ENCODE measurements at regions not wholly inside any gene's neighbourhood (a gene's known extent, or its start where the extent isn't known, plus 50 kb on each side); places are given as distances from the start of the nearest gene placed in this dataset.

DNA sequence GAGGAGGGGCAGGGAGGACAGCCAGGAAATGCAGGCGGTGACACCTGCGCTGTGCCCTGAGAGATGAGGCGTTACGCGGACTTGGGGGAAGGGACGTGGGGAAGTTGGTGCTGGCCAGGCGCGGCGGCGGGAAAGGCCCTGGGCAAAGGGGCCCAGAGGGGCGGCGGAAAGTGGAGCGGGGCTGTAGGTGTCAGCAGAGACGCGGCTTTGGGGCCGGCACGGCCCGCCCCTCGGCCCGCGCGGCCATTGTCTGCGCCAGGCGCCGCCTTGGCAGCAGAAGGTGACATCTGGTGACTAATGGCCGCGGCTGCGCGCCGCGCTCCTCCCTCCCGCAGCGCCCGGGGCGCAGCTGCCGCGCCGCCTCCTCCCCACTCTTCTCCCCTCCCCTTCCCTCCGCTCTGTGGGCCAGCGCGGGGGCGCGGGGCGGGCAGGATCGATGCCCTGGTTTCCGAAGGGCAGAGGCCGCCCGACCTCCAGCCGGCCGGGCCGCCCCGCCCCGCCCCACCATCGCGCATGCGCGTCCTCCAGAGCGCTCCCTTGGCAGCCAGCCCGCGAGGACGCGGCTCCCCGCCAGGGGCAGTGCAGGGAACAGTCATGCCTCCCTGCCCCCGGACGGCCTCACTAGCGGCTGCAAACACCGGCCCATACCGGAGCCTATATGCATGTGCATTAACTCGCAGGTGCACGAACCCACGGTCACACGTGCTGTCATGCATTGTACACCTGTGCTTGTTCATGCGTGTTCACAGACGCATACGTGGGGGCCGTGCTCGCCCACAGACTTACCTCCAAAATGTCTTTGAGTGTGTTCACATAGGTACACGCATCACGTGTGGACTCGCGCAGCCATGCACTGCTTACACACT lies 269.6 kb downstream of the RPS24 start:
- peaks cover 5 to 7% (median 5%) of the 10 kb centered on the region in 3 donors for H3K27me3 Mint-ChIP-seq (ENCODE audit: low read depth in 3 of 3)
- DNase-seq = peak; percentile 95 to 97 (median 96)
- H3K9me3 Mint-ChIP-seq = no peaks in the 10 kb centered on the region
- no peaks in the 10 kb centered on the region for H3K36me3 Mint-ChIP-seq
- peaks cover 21 to 40% of the 10 kb centered on the region in 2 donors for H3K4me1 Mint-ChIP-seq
- peak overlapping the region; percentile 97 to 98 (median 98) for H3K27ac Mint-ChIP-seq
- peak overlapping the region; percentile 92 to 97 (median 94) for H3K4me3 Mint-ChIP-seq

DNA sequence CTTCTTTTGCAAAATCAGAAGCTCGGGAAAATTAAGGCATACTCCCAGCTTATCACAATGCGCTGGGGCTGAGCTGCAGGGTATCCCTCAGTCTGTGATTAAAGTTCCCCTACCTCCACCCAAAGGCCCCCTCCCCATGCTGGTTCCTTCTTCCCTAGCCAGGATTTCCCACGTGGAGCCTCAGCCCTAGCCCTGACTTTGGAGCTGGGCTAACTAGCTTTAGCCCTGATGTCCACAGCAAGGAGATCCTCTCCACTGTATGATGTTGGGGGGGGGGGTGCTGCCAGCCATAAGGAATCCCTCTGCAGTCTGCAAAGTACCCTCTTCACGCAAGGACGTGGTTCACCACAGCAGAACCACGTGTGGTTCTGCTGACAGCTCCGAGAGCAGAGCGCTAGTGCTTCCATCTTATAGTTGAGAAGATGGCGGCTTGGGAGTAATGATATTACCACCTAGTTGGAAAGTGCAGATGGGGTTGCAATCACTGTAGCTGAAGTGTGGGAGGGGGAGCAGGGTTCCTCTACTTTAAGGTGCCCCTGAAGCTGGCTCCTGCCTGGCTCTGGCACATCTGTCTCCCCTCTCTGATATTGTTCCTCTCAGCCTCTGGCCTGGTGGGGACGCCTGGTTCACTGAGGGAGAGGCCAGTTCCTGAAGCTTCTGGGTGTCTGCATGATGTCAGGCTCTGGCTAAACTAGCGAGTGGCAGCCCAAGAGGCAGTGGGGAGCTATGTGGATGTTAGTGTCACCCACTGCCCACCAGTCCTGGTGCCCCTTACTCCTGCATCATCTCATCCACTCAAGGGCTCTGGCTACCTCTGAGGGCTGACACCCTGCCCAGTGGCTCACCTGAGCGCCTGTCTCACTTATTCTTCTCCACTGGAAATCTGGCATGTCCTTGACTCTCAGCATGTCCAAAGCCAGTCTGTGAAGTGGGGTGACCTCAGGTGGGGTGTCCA lies 270.7 kb downstream of the RPS24 start:
- H3K27me3 Mint-ChIP-seq (ENCODE audit: low read depth in 3 of 3) = peaks cover 3 to 5% (median 5%) of the 10 kb centered on the region in 3 donors
- H3K4me1 Mint-ChIP-seq = peaks cover 21 to 40% of the 10 kb centered on the region in 2 donors
- DNase-seq = no peak
- H3K4me3 Mint-ChIP-seq = peak overlapping the region in 4 of 5 donors; percentile 5 to 94 (median 36)
- H3K9me3 Mint-ChIP-seq = no peaks in the 10 kb centered on the region
- peak overlapping the region in 2 of 6 donors; percentile 50 to 65 for H3K27ac Mint-ChIP-seq
- no peaks in the 10 kb centered on the region for H3K36me3 Mint-ChIP-seq

DNA sequence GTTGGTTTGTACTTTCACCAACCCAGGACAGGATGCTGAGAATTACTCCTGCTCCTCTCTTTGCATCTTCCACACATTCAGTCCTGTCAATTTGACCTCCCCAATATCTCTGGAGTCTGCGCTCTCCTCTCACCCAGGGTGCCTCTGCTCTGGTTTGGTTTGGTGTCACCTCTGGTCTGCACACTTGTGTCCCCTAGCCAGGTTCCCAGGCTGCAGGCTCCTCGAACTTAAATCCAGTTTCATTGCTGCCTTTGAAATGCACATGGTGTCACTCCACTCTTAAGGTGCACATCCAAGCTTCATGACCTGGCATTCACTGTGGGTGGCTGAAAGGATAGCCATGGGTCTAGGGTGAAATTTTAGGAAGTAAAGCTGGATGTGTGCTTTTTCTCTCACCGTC lies 271.6 kb downstream of the RPS24 start:
- Mint-ChIP-seq H3K27me3 (ENCODE audit: low read depth in 3 of 3) (peaks cover 3 to 5% (median 3%) of the 10 kb centered on the region in 3 donors), H3K4me3 (peak overlapping the region in 2 of 5 donors; percentile 6 to 19), H3K27ac (peak overlapping the region in 1 of 6 donors; percentile 37), H3K4me1 (peaks cover 21 to 31% of the 10 kb centered on the region in 2 donors), H3K36me3 (no peaks in the 10 kb centered on the region), H3K9me3 (no peaks in the 10 kb centered on the region)
- DNase-seq = no peak

DNA sequence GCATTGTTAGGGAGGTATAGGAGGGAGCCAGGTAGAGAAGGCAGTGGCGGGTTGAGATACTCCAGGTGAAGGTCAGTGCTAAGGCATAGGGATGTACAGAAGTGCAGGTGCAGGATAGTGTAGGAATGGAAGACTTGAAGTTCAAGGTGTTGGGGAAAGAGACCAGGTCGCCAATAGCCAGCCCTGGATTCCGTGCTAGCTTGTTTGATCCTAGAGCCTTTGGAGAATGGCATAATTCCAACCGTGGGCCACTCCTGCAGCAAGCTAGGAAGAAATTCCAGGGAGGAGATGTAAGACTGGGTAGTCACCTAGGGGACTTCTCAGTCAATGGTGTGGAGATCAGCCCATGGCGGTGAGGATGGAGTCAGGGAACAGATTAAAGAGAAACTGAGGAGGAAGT lies 272.7 kb downstream of the RPS24 start:
- Mint-ChIP-seq H3K9me3 (no peaks in the 10 kb centered on the region), H3K4me3 (no peak overlapping the region), H3K36me3 (no peaks in the 10 kb centered on the region), H3K27ac (peak overlapping the region in 1 of 6 donors; percentile 18), H3K27me3 (ENCODE audit: low read depth in 3 of 3) (peaks cover 3 to 5% (median 3%) of the 10 kb centered on the region in 3 donors), H3K4me1 (peaks cover 21 to 31% of the 10 kb centered on the region in 2 donors)
- no peak for DNase-seq

DNA sequence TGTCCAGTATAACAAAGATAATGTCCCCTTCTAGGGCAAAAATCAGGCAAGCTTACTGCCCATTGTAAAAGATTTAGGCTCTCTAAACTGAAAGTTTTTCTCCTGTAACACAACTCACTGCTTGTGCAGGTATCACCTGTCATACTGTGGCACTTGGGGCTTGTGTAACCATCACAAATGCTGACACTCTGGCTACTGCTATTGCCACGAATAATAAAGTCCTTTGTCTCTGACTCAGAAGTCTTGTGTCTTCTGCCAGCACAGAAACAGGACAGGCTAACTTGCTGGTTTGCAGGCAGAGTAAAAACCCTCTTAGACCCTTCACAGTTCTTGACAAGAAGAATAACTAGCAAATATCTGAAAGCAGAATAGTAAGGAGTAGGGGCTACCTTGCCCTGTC lies 273.9 kb downstream of the RPS24 start:
- no peak overlapping the region for H3K4me3 Mint-ChIP-seq
- H3K9me3 Mint-ChIP-seq = no peaks in the 10 kb centered on the region
- no peak overlapping the region for H3K27ac Mint-ChIP-seq
- H3K36me3 Mint-ChIP-seq = no peaks in the 10 kb centered on the region
- H3K27me3 Mint-ChIP-seq (ENCODE audit: low read depth in 3 of 3) = peaks cover 3 to 6% (median 5%) of the 10 kb centered on the region in 3 donors
- H3K4me1 Mint-ChIP-seq = peaks cover 14 to 19% of the 10 kb centered on the region in 2 donors
- no peak for DNase-seq

DNA sequence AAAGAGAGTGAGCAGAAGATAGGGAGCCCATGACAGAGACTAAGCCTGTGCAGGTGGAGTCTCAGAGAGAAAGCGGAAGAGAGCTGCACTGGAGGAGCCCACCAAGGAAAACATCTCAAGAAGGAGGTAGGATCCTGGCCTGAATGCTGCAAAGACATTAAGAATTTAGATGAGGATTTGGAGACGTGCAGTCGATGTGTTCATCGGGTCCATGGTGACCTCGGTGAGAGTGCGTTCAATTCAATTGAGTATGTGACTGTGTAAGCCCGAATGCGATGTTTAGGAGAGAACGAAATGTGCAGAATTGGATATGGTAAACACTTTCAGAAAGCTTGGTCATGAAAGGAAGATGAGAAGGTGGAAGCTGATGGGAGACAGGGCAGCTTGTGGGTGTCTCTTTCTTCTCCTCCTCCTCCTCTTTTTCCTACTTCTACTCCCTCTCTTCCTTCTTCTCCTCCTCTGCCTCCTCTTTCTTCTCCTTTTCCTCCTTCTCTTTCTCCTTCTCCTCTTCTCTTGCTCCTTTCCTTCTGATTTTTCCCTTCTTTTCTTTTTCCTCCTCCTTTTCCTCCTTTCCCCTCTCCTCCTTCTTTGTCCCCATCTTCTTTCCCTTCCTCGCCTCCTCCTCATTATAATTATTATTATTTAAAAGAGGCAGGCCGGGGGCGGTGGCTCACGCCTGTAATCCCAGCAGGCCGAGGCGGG lies 276.0 kb downstream of the RPS24 start:
- Mint-ChIP-seq H3K27ac (no peak overlapping the region), H3K4me1 (peaks cover 2 to 5% of the 10 kb centered on the region in 2 donors), H3K4me3 (no peak overlapping the region), H3K36me3 (peaks cover 0 to 4% (median 0%) of the 10 kb centered on the region in 3 donors), H3K27me3 (ENCODE audit: low read depth in 3 of 3) (peaks cover 0 to 8% (median 2%) of the 10 kb centered on the region in 3 donors), H3K9me3 (no peaks in the 10 kb centered on the region)
- DNase-seq = no peak

DNA sequence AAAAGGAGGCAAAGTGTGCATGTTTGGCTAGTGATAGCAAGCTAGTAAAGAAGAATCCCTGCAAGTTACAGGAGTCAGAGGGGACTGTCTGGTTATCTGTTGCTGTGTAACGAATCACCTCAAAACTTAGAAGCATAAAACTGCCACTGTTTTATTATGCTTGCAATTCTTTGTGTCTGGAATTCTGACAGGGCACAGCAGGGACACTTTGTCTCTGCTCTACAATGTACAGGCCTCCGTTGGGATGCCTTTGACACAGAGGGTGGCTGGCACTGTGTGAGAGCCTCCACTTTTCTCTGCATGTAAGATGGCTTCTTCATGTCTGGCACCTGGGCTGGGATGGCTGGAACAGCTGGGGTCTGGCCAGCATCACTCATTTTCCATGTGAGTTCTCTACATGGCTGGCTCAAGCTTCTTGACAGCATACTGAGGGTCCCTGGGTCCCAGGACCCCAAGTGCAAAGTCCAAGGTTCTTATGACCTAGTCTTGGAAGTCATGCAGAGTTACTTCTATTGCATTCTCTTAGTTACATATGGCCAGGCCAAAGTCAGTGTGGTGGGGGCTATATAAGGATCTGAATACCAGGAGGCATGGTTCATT lies 276.9 kb downstream of the RPS24 start:
- peaks cover 0 to 8% (median 2%) of the 10 kb centered on the region in 3 donors for H3K27me3 Mint-ChIP-seq (ENCODE audit: low read depth in 3 of 3)
- no peak overlapping the region for H3K4me3 Mint-ChIP-seq
- peaks cover 0 to 4% (median 0%) of the 10 kb centered on the region in 3 donors for H3K36me3 Mint-ChIP-seq
- no peaks in the 10 kb centered on the region for H3K9me3 Mint-ChIP-seq
- no peak for DNase-seq
- no peaks in the 10 kb centered on the region for H3K4me1 Mint-ChIP-seq
- no peak overlapping the region for H3K27ac Mint-ChIP-seq

DNA sequence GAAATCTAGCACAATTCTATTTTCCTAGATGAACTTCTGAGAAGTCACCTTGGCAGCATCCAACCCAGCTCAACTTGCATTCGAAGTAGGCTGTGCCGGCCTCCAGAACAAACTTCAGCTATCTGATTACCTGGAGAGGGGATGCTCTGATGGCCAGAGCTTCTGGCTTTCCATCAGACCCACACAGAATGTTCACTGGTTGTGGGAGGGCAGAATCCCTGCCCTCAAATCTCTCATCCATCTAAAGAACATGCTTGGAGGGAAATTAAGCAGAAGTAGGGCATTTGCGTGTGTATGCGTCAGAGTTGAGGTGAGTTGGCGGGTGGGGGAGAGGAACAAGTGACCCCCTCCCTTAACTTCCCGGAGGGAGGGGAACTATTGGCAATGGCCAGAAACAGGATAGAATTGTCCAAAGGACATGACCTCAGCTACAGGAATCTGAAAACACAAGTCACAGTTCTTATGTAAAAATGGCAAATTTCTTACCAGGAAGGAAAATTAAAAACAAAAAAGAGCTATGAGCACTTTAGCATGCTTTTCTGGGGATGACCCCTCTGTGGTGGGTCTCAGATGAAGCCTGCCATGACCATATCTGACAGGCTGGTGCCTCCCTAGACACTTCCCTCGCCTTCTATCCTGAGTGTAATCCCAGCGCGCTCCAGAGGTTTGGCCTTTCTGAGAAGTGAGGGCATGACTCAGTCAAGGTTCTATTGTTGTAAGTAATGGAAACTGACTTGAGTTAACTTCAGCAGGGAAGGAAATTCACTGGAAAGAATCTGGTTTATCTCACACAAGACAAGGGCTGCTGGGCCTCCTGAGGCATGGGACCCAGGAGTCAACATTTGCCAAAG lies 278.8 kb downstream of the RPS24 start:
- Mint-ChIP-seq H3K27ac (no peak overlapping the region), H3K9me3 (no peaks in the 10 kb centered on the region)
- no peak for DNase-seq

DNA sequence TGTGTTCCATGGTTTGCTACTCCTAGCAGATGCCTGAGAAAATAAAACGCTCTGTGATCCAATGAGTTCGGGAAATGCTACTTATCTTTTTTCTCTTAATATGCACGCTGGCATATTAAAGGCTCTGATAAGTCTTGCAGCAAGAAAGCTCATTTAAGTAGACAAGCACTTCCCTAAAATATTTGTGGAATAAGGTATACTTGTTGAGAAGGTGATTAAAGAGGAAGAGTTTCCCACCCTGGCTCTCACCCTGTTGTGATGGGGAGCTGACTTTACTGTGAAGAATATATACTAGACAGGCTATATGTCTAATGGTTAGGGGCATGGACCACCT lies 279.4 kb downstream of the RPS24 start:
- Mint-ChIP-seq H3K27me3 (ENCODE audit: low read depth in 3 of 3) (peaks cover 1 to 6% (median 2%) of the 10 kb centered on the region in 3 donors), H3K36me3 (peaks cover 0 to 4% (median 0%) of the 10 kb centered on the region in 3 donors), H3K4me3 (no peak overlapping the region), H3K27ac (no peak overlapping the region), H3K9me3 (no peaks in the 10 kb centered on the region), H3K4me1 (no peaks in the 10 kb centered on the region)
- DNase-seq = no peak

More for the DNA sequence above, 278.8 kb downstream of the RPS24 start:
- Mint-ChIP-seq H3K4me1 (no peaks in the 10 kb centered on the region), H3K36me3 (peaks cover 0 to 4% (median 0%) of the 10 kb centered on the region in 3 donors), H3K27me3 (ENCODE audit: low read depth in 3 of 3) (peaks cover 1 to 6% (median 2%) of the 10 kb centered on the region in 3 donors), H3K4me3 (no peak overlapping the region)

DNA sequence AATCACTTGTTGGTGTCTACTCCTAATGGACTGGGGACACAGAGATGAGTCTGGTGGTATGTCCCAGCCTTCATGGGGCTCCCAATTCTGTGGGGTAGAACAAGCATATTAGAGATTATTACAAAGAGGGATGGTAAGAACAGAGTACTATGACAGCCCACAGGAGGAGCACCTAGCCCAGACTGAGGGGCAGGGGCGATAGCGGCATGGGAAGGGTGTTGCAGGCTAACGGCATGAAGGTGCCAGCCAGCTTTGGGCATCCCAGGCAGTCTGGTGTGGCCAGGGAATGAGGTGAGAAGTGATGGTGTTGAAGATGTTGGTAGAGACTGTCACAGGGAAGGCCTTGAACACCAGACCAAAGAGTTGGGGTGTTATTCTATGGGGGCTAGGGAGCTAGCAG lies 280.0 kb downstream of the RPS24 start:
- H3K4me3 Mint-ChIP-seq = no peak overlapping the region
- H3K9me3 Mint-ChIP-seq = no peaks in the 10 kb centered on the region
- no peak overlapping the region for H3K27ac Mint-ChIP-seq
- peaks cover 1 to 6% (median 2%) of the 10 kb centered on the region in 3 donors for H3K27me3 Mint-ChIP-seq (ENCODE audit: low read depth in 3 of 3)
- H3K36me3 Mint-ChIP-seq = peaks cover 0 to 4% (median 0%) of the 10 kb centered on the region in 3 donors
- no peak for DNase-seq
- no peaks in the 10 kb centered on the region for H3K4me1 Mint-ChIP-seq

DNA sequence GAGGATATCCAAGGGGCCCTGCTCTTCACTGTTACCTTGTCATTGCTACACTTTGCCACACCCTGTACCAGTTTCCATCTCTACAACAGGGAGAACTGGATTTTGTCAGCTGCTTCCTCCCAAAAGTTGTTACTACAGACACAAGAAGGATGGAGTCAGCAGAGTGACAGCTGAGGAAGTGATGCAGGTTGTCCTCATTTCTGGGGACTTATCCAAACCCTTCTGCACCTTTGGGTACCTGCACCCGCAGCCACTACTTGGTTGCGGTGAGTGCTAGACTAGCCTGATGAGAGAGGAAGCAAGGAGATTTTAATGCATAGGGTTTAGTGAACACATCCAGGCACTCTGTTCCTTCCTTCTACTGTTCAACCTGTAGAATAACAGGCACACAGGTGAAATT lies 281.0 kb downstream of the RPS24 start:
- Mint-ChIP-seq H3K9me3 (no peaks in the 10 kb centered on the region), H3K4me3 (no peak overlapping the region), H3K27me3 (ENCODE audit: low read depth in 3 of 3) (peaks cover 1 to 4% (median 2%) of the 10 kb centered on the region in 3 donors), H3K27ac (no peak overlapping the region), H3K36me3 (peaks cover 0 to 4% (median 0%) of the 10 kb centered on the region in 3 donors), H3K4me1 (peaks cover 0 to under 1% of the 10 kb centered on the region in 2 donors)
- DNase-seq = no peak

DNA sequence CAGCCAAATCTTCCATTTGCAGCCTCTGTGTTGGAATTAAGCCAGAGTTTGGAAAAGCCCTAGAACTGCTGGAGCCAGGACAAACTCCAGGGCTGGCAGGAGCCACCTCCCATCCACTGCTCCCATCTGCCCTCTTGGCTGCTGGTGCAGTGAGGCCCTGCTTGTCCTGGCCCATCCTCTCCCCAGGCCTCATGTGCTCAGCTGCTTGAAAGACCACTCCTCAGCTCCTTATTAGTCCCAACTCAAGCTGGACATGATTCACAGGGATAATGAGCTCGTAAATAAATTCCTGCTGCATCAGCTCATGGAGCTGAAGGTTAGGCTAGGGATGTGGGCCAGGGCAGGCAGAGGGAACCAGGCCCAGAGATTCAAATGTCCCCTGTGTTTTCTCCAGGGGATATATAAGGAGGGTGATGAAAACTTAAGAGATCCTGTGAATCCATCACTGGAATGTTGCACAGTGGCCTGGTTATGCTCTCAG lies 282.8 kb downstream of the RPS24 start:
- Mint-ChIP-seq H3K27ac (no peak overlapping the region), H3K9me3 (no peaks in the 10 kb centered on the region), H3K36me3 (peaks cover 0 to 4% (median 0%) of the 10 kb centered on the region in 3 donors), H3K4me1 (peaks cover 16% of the 10 kb centered on the region in 2 donors), H3K4me3 (no peak overlapping the region), H3K27me3 (ENCODE audit: low read depth in 3 of 3) (peaks cover 2 to 4% (median 4%) of the 10 kb centered on the region in 3 donors)
- DNase-seq = no peak
